Ishikawa (cell line): ENCODE measurements at regions not wholly inside any gene's neighbourhood (a gene's known extent, or its start where the extent isn't known, plus 50 kb on each side); places are given as distances from the start of the nearest gene placed in this dataset.

Experiments
- CEBPB ChIP-seq: IDR thresholded peaks from 2 replicates; pipeline ENCODE4 v1.6.1; 2012
- CREB1 ChIP-seq: IDR thresholded peaks from 2 replicates; pipeline ENCODE4 v1.6.1; 2012; ENCODE audit warnings: low read depth
- EGR1 ChIP-seq: IDR thresholded peaks from 2 replicates; pipeline ENCODE4 v1.6.1; 2012
- EP300 ChIP-seq: IDR thresholded peaks from 2 replicates; pipeline ENCODE4 v1.6.1; 2012; ENCODE audit warnings: borderline replicate concordance
- FOXM1 ChIP-seq: IDR thresholded peaks from 2 replicates; pipeline ENCODE4 v1.6.1; 2012; ENCODE audit warnings: low read depth, borderline replicate concordance
- MAX ChIP-seq: IDR thresholded peaks from 2 replicates; pipeline ENCODE4 v1.6.1; 2012
- NFIC ChIP-seq: IDR thresholded peaks from 2 replicates; pipeline ENCODE4 v1.6.1; 2012
- RAD21 ChIP-seq: IDR thresholded peaks from 2 replicates; pipeline ENCODE4 v1.6.1; 2012; ENCODE audit warnings: low read depth
- REST ChIP-seq: IDR thresholded peaks from 2 replicates; pipeline ENCODE4 v1.6.1; 2012; ENCODE audit warnings: low read depth, mild to moderate bottlenecking
- TAF1 ChIP-seq: IDR thresholded peaks from 2 replicates; pipeline ENCODE4 v1.6.1; 2012; ENCODE audit warnings: low read depth, mild to moderate bottlenecking
- TCF12 ChIP-seq: IDR thresholded peaks from 2 replicates; pipeline ENCODE4 v1.6.1; 2012; ENCODE audit warnings: low read depth
- TEAD4 ChIP-seq: IDR thresholded peaks from 2 replicates; pipeline ENCODE4 v1.6.1; 2012
- USF1 ChIP-seq: IDR thresholded peaks from 2 replicates; pipeline ENCODE4 v1.6.1; 2012
- YY1 ChIP-seq: IDR thresholded peaks from 2 replicates; pipeline ENCODE4 v1.6.1; 2012; ENCODE audit warnings: low read depth
- ZBTB7A ChIP-seq: IDR thresholded peaks from 2 replicates; pipeline ENCODE4 v1.6.1; 2012; ENCODE audit warnings: low read depth

GRCh38 chr11:23226331-23227077 lies 366.2 kb upstream of the CCDC179 start:
- no peak for TF ChIP-seq TCF12
- TF ChIP-seq RAD21 = no peak
- TF ChIP-seq EP300 = no peak
- no peak for TF ChIP-seq TAF1
- no peak for TF ChIP-seq CREB1
- no peak for TF ChIP-seq NFIC
- no peak for TF ChIP-seq CEBPB
- no peak for TF ChIP-seq REST

GRCh38 chr11:23227078-23227445 lies 366.8 kb upstream of the CCDC179 start:
- TF ChIP-seq USF1 (no peak), CREB1 (no peak), NFIC (no peak), TAF1 (no peak), FOXM1 (no peak), ZBTB7A (no peak), TEAD4 (no peak), MAX (no peak), EGR1 (no peak), CEBPB (no peak), EP300 (no peak), TCF12 (no peak), REST (no peak), YY1 (no peak)

- TF ChIP-seq RAD21 (no peak), MAX (no peak), TCF12 (no peak), TAF1 (no peak), NFIC (no peak), USF1 (no peak), EGR1 (no peak), REST (no peak), FOXM1 (no peak), ZBTB7A (no peak), CREB1 (no peak), EP300 (no peak), TEAD4 (no peak), YY1 (no peak), CEBPB (no peak)
Measured at GRCh38 chr11:23232652-23233051, 372.4 kb upstream of the CCDC179 start.

- no peak for TF ChIP-seq USF1
- no peak for TF ChIP-seq FOXM1
- no peak for TF ChIP-seq NFIC
Measured at GRCh38 chr11:23233075-23233474, 372.8 kb upstream of the CCDC179 start.
